ENCODE measurements at regions not wholly inside any gene's neighbourhood (a gene's known extent, or its start where the extent isn't known, plus 50 kb on each side); places are given as distances from the start of the nearest gene placed in this dataset.

DNA sequence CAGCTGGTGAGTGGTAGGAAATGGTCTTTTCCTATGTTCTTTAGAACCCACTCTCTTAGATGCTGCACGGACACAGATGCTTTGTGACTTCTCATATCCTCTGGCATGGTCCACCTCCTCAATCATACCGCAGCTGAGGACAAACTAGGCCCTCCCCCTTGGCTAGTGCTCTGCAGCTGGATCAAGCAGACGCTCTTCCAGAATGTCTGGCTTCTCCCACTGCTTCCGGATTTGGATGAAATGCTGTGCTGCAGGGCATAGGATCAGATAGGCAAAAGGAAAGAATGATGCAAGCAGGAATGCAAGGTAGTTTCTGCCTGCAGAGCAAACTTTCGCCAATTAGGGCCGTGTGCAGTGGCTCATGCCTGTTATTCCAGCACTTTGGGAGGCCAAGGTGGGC, 75.7 kb upstream of the SLC4A7 start:
- Mint-ChIP-seq H3K27me3 (ENCODE audit: low read depth) (no peaks in the 10 kb centered on the region), H3K27ac (no peak overlapping the region), H3K36me3 (no peaks in the 10 kb centered on the region), H3K4me3 (no peak overlapping the region), H3K4me1 (peaks cover 12% of the 10 kb centered on the region), H3K9me3 (peaks cover under 1% of the 10 kb centered on the region; the same call in 1 of the 2 replicates)
- DNase-seq (ENCODE audit: low spot score) (no peak), ATAC-seq (peak; percentile 41)
- ChIA-PET CTCF (no interaction called here), POLR2A (no interaction called here)
- TF ChIP-seq, protein P1, sequence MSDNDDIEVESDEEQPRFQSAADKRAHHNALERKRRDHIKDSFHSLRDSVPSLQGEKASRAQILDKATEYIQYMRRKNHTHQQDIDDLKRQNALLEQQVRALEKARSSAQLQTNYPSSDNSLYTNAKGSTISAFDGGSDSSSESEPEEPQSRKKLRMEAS (CRISPR knock-in tag; IDR thresholded peaks at IDR 0.05), result no peak
- no peak for TF ChIP-seq MXD4 (CRISPR knock-in tag; IDR thresholded peaks at IDR 0.05; ENCODE audit: borderline replicate concordance)
- TF ChIP-seq NR3C1 (CRISPR knock-in tag; conservative IDR thresholded peaks at IDR 0.05; ENCODE audit: low read depth), result no peak
- TF ChIP-seq, protein P2, sequence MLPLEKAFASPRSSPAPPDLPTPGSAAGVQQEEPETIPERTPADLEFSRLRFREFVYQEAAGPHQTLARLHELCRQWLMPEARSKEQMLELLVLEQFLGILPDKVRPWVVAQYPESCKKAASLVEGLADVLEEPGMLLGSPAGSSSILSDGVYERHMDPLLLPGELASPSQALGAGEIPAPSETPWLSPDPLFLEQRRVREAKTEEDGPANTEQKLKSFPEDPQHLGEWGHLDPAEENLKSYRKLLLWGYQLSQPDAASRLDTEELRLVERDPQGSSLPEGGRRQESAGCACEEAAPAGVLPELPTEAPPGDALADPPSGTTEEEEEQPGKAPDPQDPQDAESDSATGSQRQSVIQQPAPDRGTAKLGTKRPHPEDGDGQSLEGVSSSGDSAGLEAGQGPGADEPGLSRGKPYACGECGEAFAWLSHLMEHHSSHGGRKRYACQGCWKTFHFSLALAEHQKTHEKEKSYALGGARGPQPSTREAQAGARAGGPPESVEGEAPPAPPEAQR (CRISPR knock-in tag; IDR thresholded peaks at IDR 0.05), result no peak

DNA sequence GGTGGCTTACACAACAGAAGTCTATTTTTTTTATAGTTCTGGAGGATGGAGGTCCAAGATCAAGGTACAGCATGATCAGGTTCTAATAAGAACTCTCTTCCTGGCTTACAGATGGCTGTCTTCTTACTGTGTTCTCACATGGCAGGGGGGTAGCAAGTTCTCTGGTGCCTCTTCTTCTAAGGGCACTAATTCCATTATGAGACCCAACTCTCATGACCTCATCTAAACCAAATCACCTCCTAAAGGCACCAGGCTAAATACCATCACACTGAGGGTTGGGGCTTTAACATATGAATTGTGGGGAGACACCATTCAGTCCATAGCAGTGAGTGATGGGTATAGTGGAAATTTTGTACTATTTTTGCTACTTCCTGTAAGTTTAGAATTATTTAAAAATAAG, 75.2 kb upstream of the SLC4A7 start:
- no peak for TF ChIP-seq TEAD1 (CRISPR knock-in tag; IDR thresholded peaks at IDR 0.05)
- TF ChIP-seq JUN (CRISPR knock-in tag; IDR thresholded peaks at IDR 0.05), result no peak
- TF ChIP-seq, protein P3, sequence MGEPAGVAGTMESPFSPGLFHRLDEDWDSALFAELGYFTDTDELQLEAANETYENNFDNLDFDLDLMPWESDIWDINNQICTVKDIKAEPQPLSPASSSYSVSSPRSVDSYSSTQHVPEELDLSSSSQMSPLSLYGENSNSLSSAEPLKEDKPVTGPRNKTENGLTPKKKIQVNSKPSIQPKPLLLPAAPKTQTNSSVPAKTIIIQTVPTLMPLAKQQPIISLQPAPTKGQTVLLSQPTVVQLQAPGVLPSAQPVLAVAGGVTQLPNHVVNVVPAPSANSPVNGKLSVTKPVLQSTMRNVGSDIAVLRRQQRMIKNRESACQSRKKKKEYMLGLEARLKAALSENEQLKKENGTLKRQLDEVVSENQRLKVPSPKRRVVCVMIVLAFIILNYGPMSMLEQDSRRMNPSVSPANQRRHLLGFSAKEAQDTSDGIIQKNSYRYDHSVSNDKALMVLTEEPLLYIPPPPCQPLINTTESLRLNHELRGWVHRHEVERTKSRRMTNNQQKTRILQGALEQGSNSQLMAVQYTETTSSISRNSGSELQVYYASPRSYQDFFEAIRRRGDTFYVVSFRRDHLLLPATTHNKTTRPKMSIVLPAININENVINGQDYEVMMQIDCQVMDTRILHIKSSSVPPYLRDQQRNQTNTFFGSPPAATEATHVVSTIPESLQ (CRISPR knock-in tag; IDR thresholded peaks at IDR 0.05), result no peak
- TF ChIP-seq, protein P4, sequence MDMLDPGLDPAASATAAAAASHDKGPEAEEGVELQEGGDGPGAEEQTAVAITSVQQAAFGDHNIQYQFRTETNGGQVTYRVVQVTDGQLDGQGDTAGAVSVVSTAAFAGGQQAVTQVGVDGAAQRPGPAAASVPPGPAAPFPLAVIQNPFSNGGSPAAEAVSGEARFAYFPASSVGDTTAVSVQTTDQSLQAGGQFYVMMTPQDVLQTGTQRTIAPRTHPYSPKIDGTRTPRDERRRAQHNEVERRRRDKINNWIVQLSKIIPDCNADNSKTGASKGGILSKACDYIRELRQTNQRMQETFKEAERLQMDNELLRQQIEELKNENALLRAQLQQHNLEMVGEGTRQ (CRISPR knock-in tag; IDR thresholded peaks at IDR 0.05), result no peak
- no peak for TF ChIP-seq ELF4 (CRISPR knock-in tag; IDR thresholded peaks at IDR 0.05; ENCODE audit: low read depth)
- no peak for TF ChIP-seq ZNF263 (CRISPR knock-in tag; IDR thresholded peaks at IDR 0.05; ENCODE audit: low read depth)
- TF ChIP-seq TP53 (CRISPR knock-in tag; IDR thresholded peaks at IDR 0.05), result no peak
- TF ChIP-seq, protein P5, sequence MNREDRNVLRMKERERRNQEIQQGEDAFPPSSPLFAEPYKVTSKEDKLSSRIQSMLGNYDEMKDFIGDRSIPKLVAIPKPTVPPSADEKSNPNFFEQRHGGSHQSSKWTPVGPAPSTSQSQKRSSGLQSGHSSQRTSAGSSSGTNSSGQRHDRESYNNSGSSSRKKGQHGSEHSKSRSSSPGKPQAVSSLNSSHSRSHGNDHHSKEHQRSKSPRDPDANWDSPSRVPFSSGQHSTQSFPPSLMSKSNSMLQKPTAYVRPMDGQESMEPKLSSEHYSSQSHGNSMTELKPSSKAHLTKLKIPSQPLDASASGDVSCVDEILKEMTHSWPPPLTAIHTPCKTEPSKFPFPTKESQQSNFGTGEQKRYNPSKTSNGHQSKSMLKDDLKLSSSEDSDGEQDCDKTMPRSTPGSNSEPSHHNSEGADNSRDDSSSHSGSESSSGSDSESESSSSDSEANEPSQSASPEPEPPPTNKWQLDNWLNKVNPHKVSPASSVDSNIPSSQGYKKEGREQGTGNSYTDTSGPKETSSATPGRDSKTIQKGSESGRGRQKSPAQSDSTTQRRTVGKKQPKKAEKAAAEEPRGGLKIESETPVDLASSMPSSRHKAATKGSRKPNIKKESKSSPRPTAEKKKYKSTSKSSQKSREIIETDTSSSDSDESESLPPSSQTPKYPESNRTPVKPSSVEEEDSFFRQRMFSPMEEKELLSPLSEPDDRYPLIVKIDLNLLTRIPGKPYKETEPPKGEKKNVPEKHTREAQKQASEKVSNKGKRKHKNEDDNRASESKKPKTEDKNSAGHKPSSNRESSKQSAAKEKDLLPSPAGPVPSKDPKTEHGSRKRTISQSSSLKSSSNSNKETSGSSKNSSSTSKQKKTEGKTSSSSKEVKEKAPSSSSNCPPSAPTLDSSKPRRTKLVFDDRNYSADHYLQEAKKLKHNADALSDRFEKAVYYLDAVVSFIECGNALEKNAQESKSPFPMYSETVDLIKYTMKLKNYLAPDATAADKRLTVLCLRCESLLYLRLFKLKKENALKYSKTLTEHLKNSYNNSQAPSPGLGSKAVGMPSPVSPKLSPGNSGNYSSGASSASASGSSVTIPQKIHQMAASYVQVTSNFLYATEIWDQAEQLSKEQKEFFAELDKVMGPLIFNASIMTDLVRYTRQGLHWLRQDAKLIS (CRISPR knock-in tag; IDR thresholded peaks at IDR 0.05; ENCODE audit: borderline replicate concordance), result no peak
- TF ChIP-seq, protein P6, sequence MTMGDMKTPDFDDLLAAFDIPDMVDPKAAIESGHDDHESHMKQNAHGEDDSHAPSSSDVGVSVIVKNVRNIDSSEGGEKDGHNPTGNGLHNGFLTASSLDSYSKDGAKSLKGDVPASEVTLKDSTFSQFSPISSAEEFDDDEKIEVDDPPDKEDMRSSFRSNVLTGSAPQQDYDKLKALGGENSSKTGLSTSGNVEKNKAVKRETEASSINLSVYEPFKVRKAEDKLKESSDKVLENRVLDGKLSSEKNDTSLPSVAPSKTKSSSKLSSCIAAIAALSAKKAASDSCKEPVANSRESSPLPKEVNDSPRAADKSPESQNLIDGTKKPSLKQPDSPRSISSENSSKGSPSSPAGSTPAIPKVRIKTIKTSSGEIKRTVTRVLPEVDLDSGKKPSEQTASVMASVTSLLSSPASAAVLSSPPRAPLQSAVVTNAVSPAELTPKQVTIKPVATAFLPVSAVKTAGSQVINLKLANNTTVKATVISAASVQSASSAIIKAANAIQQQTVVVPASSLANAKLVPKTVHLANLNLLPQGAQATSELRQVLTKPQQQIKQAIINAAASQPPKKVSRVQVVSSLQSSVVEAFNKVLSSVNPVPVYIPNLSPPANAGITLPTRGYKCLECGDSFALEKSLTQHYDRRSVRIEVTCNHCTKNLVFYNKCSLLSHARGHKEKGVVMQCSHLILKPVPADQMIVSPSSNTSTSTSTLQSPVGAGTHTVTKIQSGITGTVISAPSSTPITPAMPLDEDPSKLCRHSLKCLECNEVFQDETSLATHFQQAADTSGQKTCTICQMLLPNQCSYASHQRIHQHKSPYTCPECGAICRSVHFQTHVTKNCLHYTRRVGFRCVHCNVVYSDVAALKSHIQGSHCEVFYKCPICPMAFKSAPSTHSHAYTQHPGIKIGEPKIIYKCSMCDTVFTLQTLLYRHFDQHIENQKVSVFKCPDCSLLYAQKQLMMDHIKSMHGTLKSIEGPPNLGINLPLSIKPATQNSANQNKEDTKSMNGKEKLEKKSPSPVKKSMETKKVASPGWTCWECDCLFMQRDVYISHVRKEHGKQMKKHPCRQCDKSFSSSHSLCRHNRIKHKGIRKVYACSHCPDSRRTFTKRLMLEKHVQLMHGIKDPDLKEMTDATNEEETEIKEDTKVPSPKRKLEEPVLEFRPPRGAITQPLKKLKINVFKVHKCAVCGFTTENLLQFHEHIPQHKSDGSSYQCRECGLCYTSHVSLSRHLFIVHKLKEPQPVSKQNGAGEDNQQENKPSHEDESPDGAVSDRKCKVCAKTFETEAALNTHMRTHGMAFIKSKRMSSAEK (CRISPR knock-in tag; IDR thresholded peaks at IDR 0.05; ENCODE audit: borderline replicate concordance), result no peak
- TF ChIP-seq MXD4 (CRISPR knock-in tag; IDR thresholded peaks at IDR 0.05; ENCODE audit: borderline replicate concordance), result no peak
- TF ChIP-seq, protein P7, sequence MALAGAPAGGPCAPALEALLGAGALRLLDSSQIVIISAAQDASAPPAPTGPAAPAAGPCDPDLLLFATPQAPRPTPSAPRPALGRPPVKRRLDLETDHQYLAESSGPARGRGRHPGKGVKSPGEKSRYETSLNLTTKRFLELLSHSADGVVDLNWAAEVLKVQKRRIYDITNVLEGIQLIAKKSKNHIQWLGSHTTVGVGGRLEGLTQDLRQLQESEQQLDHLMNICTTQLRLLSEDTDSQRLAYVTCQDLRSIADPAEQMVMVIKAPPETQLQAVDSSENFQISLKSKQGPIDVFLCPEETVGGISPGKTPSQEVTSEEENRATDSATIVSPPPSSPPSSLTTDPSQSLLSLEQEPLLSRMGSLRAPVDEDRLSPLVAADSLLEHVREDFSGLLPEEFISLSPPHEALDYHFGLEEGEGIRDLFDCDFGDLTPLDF (CRISPR knock-in tag; IDR thresholded peaks at IDR 0.05), result no peak
- TF ChIP-seq, protein P8, sequence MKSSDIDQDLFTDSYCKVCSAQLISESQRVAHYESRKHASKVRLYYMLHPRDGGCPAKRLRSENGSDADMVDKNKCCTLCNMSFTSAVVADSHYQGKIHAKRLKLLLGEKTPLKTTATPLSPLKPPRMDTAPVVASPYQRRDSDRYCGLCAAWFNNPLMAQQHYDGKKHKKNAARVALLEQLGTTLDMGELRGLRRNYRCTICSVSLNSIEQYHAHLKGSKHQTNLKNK (CRISPR knock-in tag; IDR thresholded peaks at IDR 0.05), result no peak
- Mint-ChIP-seq H3K36me3 (peaks cover 2% of the 10 kb centered on the region; the same call in 1 of the 2 replicates), H3K27ac (no peak overlapping the region), H3K27me3 (ENCODE audit: low read depth) (no peaks in the 10 kb centered on the region), H3K9me3 (peaks cover 5% of the 10 kb centered on the region), H3K4me3 (no peak overlapping the region), H3K4me1 (peaks cover 7% of the 10 kb centered on the region)
- ChIA-PET POLR2A (no interaction called here), CTCF (no interaction called here)
- ATAC-seq (0 out of 2 replicates have a peak, but pooled peaks have one; percentile 16), DNase-seq (ENCODE audit: low spot score) (no peak)

All from WTC11 (cell line).